ENCODE measurements at regions not wholly inside any gene's neighbourhood (a gene's known extent, or its start where the extent isn't known, plus 50 kb on each side); places are given as distances from the start of the nearest gene placed in this dataset.

DNA sequence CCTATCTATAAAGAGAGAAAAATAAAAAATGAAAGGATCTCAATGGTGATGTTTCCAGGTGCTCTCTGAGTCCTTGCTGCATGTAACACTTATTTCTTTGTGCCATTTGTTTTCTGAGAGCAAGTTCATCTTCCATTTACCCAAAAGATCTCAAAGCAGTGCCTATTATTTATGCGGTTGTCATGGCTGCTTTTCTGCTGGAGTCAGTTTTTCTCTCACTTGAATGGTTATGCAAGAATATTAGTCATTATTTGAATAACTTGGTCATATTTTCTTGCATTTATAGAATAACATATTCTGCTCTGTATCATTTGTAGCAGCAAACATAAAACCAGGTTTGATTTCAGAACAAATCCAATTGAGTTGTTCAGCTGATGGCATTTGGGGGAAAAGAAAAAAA is 141.8 kb upstream of the G2E3 start:
- Histone ChIP-seq H3K27ac (ENCODE audit: low read length) (no peak overlapping the region), H4K20me1 (ENCODE audit: insufficient read depth, low read length) (no peaks in the 10 kb centered on the region), H3K9me3 (replicated peaks; ENCODE audit: insufficient read depth, low read length) (no peaks in the 10 kb centered on the region), H3F3A (ENCODE audit: insufficient read depth, low read length) (no peaks in the 10 kb centered on the region), H2AFZ (ENCODE audit: low read length) (no peak overlapping the region), H3K27me3 (replicated peaks; ENCODE audit: insufficient read depth, low read length) (no peaks in the 10 kb centered on the region), H3K36me3 (replicated peaks; ENCODE audit: insufficient read depth, low read length) (no peaks in the 10 kb centered on the region), H3K4me1 (ENCODE audit: low read length) (no peaks in the 10 kb centered on the region), H3K79me2 (ENCODE audit: low read length) (no peaks in the 10 kb centered on the region), H3K4me3 (ENCODE audit: low read length) (no peak overlapping the region), H3K4me2 (ENCODE audit: low read depth, low read length) (no peak overlapping the region), H3K9ac (ENCODE audit: low read length) (no peak overlapping the region), H3K9me2 (replicated peaks; ENCODE audit: insufficient read depth, low read length) (no peaks in the 10 kb centered on the region)
- TF ChIP-seq, protein P1, sequence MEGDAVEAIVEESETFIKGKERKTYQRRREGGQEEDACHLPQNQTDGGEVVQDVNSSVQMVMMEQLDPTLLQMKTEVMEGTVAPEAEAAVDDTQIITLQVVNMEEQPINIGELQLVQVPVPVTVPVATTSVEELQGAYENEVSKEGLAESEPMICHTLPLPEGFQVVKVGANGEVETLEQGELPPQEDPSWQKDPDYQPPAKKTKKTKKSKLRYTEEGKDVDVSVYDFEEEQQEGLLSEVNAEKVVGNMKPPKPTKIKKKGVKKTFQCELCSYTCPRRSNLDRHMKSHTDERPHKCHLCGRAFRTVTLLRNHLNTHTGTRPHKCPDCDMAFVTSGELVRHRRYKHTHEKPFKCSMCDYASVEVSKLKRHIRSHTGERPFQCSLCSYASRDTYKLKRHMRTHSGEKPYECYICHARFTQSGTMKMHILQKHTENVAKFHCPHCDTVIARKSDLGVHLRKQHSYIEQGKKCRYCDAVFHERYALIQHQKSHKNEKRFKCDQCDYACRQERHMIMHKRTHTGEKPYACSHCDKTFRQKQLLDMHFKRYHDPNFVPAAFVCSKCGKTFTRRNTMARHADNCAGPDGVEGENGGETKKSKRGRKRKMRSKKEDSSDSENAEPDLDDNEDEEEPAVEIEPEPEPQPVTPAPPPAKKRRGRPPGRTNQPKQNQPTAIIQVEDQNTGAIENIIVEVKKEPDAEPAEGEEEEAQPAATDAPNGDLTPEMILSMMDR (IDR thresholded peaks at IDR 0.05; ENCODE audit: low read length): no peak
- TF ChIP-seq EZH2 (optimal IDR thresholded peaks at IDR 0.05; ENCODE audit: low read depth, low read length) (no peak), EZH2phosphoT487 (IDR thresholded peaks at IDR 0.05; ENCODE audit: low read length) (no peak)
- DNase-seq: no peak

DNA sequence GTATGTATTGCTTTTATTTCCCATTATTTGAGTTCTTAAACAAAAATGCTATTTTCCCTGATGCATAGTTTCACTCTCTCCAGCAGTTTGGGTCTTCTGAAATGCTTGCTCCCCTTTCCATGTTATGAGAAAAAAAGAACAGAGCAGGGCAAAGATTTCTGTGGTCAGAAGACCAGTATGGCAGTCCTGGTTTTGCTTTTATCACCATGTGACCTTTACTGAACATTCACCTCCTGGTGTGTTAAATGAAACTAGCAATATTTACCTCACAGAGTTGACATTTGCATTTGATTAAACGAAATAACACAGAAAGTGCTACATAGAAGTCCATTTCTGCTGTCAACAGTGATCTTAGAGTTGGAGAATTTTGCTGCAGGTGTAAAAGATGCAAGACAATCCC is 141.0 kb upstream of the G2E3 start:
- Histone ChIP-seq H3F3A (ENCODE audit: insufficient read depth, low read length) (no peaks in the 10 kb centered on the region), H3K27ac (ENCODE audit: low read length) (no peak overlapping the region), H3K4me1 (ENCODE audit: low read length) (no peaks in the 10 kb centered on the region), H3K9ac (ENCODE audit: low read length) (no peak overlapping the region), H3K4me2 (ENCODE audit: low read depth, low read length) (no peak overlapping the region), H3K9me2 (replicated peaks; ENCODE audit: insufficient read depth, low read length) (no peaks in the 10 kb centered on the region), H3K79me2 (ENCODE audit: low read length) (no peaks in the 10 kb centered on the region), H4K20me1 (ENCODE audit: insufficient read depth, low read length) (no peaks in the 10 kb centered on the region), H3K27me3 (replicated peaks; ENCODE audit: insufficient read depth, low read length) (no peaks in the 10 kb centered on the region), H2AFZ (ENCODE audit: low read length) (no peak overlapping the region), H3K4me3 (ENCODE audit: low read length) (no peak overlapping the region), H3K36me3 (replicated peaks; ENCODE audit: insufficient read depth, low read length) (no peaks in the 10 kb centered on the region), H3K9me3 (replicated peaks; ENCODE audit: insufficient read depth, low read length) (no peaks in the 10 kb centered on the region)
- DNase-seq: no peak
- TF ChIP-seq EZH2phosphoT487 (IDR thresholded peaks at IDR 0.05; ENCODE audit: low read length) (no peak), EZH2 (optimal IDR thresholded peaks at IDR 0.05; ENCODE audit: low read depth, low read length) (no peak)
- TF ChIP-seq, protein P1 (IDR thresholded peaks at IDR 0.05; ENCODE audit: low read length): no peak

DNA sequence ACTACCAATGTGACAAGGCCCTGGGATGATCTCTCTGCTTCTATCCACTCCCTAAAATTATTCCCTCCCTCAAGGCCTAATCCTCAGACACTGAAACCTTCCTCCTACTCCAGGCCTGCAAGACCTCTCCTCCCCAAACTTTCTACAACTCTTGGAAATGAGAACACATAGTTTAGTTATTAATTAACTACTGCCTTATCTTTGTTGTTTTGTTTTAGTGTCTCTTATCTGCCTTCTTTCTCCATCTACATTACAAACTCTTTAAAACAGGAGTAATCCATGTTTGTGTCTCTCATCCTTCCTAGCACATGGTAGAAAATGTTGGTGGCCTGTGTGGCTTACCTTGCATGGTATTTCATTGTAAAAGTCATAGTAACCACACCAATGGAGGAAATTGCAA is 139.9 kb upstream of the G2E3 start:
- Histone ChIP-seq H3K79me2 (ENCODE audit: low read length) (no peaks in the 10 kb centered on the region), H3K9ac (ENCODE audit: low read length) (no peak overlapping the region), H3K27ac (ENCODE audit: low read length) (no peak overlapping the region), H4K20me1 (ENCODE audit: insufficient read depth, low read length) (no peaks in the 10 kb centered on the region), H3K9me2 (replicated peaks; ENCODE audit: insufficient read depth, low read length) (no peaks in the 10 kb centered on the region), H3F3A (ENCODE audit: insufficient read depth, low read length) (no peaks in the 10 kb centered on the region), H3K27me3 (replicated peaks; ENCODE audit: insufficient read depth, low read length) (no peaks in the 10 kb centered on the region), H3K36me3 (replicated peaks; ENCODE audit: insufficient read depth, low read length) (no peaks in the 10 kb centered on the region), H3K4me3 (ENCODE audit: low read length) (no peak overlapping the region), H2AFZ (ENCODE audit: low read length) (no peak overlapping the region), H3K9me3 (replicated peaks; ENCODE audit: insufficient read depth, low read length) (no peaks in the 10 kb centered on the region), H3K4me1 (ENCODE audit: low read length) (no peaks in the 10 kb centered on the region), H3K4me2 (ENCODE audit: low read depth, low read length) (no peak overlapping the region)
- no peak for DNase-seq
- TF ChIP-seq, protein P1 (IDR thresholded peaks at IDR 0.05; ENCODE audit: low read length): no peak
- TF ChIP-seq EZH2 (optimal IDR thresholded peaks at IDR 0.05; ENCODE audit: low read depth, low read length) (no peak), EZH2phosphoT487 (IDR thresholded peaks at IDR 0.05; ENCODE audit: low read length) (no peak)
